Renal cortical epithelial cell (primary cell): ENCODE measurements at regions not wholly inside any gene's neighbourhood (a gene's known extent, or its start where the extent isn't known, plus 50 kb on each side); places are given as distances from the start of the nearest gene placed in this dataset.

Source experiments
- DNase-seq: peaks from one replicate; pipeline ENCODE4 v3.0.0-alpha.2; 2011; ENCODE audit warnings: low read depth

DNA sequence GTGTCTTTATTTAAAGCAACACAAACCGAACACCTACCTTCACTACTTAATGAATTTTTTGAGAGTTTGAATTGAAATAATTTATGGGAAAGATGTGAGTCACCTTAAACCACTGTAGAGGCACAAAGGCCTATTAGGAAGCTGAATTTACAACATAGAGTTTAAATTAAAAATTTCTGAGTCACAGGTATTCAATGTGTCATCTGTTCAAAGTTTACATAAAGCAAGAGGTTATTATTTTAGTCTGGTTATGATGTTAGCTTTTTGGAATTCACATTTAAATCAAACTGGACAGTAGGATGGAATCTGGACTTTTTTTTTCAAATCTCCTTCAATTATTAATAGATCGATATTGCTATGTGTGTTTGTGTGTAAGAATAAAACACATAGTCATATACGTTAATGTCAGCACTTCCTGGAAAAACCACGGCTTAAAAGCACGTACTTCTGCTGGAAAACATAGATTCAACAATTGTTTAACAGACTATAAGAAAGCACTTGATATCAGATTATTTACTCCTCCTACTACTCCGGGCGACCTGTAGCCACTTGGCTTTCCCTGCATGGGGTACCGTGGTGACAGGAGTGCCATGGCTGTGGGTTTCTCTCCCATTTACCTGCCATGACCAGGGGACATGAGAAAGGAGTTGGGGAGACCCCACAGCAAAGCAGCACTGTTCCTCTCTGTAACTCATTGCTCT is 638.6 kb downstream of the SEMA5A start:
- DNase-seq: peak; percentile 82

DNA sequence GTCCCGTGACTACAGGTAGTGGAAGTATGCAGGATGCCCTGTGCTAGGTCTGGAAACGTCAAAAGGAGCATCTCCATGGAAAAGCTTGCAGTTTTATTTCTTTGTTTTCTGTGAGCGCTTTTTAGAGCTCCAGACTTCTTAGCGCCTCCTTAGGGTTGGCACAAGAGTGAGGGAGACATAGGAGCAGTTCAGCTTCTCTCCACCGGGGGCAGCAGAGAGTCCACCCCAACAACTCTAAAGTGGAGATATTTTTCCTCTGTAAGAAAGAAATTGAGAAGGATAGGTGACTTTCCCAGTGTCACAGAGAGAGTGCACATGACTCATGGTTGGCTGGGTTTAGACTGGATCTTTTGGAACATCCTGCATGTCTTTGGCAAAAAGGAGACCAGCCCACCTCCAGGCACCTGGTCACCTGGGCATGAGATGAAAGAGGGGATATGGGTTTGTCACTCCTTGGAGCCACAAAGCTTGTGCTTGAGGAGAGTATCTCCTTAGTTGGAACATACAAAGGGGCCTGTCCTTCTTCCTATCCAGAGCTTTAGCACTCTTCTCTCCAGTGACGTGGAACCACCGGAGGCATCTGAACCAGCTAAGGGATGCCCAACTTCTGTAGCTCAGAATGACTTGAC is 637.7 kb downstream of the SEMA5A start:
- DNase-seq: no peak

DNA sequence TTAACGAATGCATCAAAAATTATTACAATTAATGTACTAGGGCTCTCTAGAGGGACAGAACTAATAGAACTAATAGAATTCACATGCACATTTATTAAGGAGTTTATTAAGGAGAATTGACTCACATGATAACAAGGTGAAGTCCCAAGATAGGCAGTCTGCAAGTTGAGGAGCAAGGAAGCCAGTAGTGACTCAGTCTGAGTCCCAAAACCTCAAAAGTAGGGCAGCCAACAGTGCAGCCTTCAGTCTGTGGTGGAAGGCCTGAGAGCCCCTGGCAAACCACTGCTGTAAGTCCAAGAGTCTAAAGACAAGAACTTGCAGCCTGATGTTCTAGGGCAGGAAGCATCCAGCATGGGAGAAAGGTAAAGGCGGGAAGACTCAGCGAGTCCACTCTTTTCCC is 633.8 kb downstream of the SEMA5A start:
- no peak for DNase-seq

DNA sequence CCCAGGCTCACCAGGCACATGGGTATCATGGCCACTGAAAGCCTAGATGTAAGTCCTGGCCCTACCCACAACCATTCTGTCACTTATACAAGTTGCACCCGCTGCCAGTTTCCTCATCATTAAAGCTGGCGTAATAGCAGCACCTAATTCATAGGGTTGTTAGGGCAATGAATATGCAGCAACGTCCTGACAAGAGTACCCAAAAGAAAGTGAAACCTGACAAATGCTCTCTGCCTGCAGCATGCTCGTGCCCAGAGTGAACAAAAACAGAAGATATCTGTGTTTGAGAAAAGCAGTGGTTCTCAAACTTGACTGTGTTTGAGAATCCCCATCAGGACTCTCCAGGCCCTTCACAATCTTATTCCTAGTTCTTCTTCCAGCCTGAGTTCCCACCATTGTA is 632.4 kb downstream of the SEMA5A start:
- DNase-seq: no peak

DNA sequence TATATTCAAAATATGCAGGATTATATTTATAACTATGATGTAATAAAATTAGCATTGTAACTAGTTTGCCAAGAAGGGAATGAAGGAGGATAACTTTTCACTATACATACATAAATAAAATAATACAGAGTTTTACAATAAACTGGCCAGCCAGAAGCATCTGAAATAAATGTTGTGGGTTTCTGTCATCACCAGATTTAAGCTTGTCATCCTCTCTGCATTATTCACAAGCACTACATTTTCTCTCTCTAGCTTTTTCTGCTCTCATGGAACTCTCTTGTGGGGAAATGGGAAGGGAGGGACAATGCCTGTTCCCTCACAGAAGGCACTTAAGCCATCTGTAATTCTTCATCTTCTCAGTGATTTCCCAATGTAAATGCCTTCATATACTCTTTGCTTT is 626.8 kb downstream of the SEMA5A start:
- no peak for DNase-seq

DNA sequence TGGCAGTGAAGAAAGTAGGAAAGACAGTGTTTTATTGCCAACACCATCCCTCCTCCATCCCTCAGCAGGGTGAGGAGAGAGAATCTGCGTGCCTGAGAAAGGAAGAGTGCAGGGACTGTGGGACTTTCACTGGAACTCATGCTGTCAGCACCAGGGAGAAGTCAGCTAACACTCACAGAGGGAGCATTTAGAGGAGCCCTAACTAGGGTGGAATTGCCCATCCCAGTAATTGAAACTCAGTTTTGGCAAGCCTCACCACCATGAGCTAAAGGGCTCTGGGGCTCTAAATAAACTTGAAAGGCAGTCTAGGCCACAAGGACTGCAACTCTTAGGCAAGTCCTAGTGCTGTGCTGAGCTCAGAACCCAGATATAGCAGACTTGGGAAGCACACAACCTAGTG is 622.3 kb downstream of the SEMA5A start:
- no peak for DNase-seq

DNA sequence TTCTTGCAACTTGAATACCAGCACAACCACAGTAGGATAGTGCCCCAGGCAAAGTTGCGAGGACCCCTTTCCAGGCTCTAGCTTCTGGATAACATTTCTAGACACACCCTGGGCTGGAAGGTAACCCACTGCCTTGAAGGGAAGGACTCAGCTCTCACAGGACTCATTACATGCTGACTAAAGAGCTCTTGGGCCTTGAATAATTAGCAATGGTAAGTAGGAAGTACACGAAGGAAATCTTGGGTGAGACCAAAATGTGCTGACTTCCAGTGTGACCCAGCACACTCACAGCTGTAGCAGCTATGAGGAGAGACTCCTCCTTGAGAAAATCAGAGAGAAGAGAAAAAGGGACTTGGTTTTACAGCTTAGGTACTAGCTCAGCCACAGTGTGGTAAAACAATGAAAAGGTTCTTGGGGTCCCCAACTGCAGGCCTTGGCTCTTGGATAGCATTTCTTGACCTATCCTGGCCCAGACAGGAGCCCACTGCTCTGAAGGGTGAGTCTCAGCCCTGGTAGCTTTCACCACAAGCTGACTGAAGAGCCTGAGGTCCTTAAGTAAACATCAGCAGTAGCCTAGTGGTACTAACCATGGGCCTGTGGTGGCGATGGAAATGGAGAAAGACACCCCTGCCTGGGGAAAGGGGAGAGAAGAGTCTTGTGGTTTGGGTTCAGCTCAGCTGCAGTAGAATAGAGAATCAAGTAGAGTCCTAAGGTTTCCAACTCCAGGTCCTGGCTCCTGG is 621.7 kb downstream of the SEMA5A start:
- DNase-seq: no peak

DNA sequence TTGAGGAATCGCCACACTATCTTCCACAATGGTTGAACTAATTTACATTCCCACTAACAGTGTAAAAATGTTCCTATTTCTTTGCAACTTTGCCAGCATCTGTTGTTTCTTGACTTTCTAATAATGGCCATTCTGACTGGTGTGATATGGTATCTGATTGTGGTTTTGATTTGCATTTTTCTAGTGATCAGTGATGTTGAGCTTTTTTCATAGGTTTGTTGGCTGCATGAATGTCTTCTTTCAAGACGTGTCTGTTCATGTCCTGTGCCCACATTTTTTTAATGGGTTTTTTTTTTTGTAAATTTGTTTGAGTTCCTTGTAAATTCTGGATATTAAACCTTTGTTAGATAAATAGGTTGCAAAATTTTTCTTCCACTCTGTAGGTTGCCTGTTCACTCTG is 615.9 kb downstream of the SEMA5A start:
- DNase-seq: no peak

DNA sequence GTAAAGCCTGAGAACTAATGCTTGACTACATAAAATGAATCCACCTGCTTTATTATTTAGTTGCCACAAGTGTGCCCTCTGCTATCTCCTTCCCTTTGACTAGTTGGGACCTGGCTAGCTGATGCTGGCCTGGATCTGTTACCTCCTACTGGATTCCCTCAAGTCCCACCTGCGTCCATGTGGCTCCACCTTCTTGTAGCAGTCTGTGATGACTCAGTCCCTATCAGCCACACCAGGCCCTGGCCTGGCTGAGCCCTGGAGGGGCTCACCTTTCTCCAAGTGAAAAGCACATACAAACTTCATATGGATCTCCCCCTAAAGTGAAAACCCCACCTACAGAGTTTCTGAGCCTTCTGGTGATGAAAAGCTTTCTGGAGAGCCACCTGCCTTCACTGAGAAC is 611.4 kb downstream of the SEMA5A start:
- no peak for DNase-seq

DNA sequence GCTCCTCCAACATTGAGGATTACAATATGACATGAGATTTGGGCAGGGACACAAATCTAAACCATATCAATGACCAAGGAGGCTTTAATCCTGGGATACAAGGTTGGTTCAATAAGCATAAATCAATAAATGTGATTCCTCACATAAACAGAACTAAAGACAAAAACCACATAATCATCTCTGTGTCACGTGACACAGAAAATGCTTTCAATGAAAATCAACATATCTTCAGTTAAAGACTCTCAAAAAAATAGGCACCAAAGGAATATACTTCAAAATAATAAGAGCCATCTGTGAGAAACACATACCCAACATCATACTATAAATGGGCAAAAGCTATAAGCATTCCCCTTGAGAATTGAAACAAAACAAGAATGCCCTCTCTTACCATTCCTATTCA is 604.9 kb downstream of the SEMA5A start:
- DNase-seq: no peak

DNA sequence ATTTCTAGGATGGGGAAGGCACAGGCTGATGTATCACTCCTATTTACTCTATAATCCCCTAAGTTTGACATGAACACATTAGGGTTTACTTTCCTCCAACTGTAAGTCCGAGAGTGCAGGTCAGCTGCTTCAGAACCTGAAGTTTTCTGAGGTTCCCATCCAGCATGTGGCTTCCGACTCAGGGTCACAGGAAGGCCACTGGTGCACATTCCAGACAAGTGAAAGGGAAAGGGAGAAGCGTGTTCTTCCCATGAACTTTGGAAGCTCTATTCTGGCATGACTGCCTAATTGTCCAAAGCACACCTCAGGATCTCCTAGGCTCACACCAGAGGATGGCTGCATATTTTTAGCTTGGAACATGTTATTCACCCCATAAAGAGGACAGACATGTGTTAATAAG is 602.6 kb downstream of the SEMA5A start:
- DNase-seq: peak; percentile 49

DNA sequence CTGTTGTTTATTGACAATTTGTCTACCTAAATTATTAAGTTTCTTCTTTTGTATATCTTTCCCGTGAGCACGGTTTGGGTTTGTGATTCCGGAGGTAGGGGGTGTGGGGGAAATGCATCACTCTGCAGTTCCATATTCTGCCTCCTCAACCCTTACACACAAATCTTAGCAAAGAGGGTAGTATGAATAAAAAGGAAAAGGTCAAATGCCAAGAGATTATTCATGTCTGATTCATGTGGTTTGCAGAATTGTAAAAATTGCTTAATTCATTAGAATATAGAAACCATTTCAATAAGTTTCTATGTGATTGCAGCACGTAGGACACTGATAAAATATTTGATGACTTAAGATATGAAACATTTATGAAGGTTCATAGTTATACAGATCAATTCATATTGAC is 601.9 kb downstream of the SEMA5A start:
- no peak for DNase-seq

DNA sequence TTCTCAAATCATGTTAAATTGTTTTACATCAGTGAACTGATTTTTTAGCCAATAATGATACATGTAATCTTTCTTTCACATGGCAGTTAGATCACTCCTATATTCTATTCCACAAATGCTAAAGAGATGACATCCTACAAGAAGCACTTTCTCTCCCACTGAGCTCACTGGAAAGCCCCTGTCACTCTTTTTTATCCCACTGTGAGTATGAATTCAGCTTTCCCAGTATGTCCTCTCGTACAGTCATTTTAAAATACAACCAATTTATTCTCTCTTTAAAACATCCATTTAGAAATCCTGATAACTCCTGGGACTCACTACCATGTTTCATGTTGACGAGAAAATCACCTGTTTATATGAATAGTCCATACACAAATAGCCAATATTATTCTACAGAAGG is 599.9 kb downstream of the SEMA5A start:
- no peak for DNase-seq

DNA sequence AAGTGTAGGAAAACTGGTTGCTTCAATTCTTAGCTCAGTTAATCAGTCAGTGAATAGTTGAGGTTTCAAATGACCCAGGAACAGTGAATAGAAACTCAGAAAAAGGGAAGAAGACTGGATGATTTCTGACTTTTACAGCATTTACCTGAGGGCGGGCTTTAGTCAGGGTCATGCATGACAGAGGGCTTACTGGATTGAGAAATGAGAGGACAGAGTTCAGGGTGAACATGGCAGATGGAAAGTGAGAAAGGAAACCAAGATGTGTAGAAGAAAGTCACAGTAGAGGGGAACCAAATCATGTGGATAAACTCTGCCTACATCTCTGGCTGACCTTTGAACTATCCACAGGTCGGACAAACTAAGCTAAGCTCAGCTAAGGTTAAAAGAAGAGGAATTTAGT is 596.0 kb downstream of the SEMA5A start:
- peak; percentile 52 for DNase-seq

DNA sequence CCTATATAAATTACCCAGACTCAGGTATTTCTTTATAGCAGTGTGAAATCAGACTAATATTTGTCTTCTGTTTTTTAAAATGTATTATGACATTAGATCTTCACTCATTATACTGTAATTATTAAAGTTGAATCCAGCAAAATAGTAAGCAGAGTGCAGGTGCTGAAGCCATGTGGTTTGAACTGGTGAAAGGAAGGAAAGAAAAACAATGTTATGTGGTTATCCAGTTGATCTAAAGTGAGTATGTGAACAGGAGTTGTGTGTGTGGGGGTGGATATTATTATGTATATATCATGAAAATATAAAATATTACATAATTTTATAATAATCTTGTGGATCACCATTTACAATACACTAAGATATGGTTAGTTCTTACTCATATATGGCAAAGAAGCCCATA is 593.7 kb downstream of the SEMA5A start:
- DNase-seq: no peak

DNA sequence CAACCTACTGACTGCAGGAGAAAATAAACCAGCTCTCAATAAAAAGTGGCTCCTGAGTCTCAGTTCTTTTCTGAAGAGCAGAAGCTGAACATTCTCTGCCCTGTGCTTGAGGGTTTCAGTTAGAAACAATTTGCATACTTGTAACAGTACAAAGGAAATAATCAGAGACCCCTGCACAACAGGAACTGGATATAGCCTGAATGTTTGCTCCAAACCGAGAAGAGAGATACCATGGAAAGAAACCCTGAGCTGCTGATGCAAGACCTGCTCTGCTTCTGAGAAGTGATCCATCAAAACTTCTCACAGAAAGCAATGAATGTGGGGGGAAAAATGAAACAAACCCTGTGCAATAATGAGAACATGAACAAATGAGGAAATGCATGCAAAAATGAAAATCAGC is 592.9 kb downstream of the SEMA5A start:
- no peak for DNase-seq

DNA sequence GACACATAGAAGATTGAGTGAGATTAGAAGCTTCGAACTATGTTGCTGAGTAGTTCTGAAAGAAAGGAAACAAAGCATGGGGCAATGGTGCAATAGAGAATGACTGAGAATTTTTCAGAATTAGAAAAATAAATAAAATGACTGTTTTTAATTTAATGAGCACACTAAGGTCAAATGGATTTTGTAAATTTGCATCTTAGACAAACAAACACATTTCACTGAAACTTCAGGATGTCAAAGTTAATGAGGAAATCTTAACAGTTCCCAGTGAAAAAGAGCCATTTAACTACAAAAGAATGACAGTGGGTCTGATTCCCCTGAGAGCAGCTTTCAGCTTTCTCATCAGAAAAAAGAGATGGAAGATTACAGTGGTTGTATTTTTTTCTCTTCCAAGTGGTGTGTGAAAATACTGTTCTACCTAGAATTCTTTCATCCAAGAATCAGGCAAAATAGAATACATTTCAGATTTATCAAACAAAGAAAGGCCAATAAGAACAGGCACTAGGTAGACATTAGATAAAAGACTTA is 591.9 kb downstream of the SEMA5A start:
- no peak for DNase-seq

DNA sequence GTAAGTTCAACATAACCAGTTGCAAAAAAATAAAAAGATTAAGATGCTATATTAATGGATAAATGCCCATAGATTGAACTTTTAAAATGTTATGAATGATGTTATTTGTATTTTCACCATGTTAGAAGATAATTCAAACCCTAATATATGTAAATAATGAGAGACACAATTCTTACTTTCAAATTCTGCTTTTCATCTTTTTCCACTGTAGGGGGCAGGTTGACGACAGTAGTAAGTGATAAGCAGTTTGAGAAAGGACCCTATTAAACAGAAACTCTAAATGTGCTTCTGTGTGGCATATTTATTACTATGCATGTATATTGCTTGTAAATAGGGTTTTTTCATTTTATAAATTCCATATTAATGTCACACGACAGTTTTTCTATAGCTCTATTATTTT is 591.1 kb downstream of the SEMA5A start:
- no peak for DNase-seq

DNA sequence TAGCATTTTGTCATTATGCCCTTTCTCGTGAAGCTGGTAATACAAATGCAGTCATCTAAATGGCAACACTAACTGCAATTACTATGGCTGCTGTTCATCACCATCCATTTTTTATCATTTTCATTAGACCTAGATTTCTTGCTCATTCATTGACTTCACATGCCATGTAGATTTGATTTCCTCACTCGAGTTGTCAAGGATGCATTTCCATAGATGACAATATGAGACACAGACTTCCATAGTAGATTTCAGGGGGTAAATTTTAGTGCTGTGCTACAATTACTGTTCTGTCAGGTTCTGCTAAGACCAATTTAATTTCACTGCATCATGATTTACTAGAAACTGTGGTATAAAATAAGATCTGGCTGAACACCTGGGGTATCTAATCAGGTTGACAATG is 589.2 kb downstream of the SEMA5A start:
- no peak for DNase-seq

DNA sequence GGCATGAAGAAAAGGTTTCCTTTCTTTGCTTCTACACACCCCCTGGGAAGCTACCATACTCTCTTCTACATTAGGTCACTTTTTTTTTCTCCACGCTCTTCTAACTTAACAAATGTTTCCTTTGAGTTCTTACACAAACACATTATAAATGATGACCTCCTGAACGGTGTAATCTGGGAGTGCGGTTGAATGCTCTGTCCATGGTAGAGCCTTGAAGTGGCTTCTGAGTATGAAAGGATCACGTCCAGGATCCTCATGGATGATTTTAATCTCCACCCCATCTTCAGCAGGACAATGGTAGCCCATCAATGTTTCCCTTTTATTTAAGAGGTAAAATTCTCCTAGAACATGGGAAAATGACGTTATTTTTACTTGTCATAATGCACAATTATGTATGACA is 587.3 kb downstream of the SEMA5A start:
- DNase-seq: no peak

DNA sequence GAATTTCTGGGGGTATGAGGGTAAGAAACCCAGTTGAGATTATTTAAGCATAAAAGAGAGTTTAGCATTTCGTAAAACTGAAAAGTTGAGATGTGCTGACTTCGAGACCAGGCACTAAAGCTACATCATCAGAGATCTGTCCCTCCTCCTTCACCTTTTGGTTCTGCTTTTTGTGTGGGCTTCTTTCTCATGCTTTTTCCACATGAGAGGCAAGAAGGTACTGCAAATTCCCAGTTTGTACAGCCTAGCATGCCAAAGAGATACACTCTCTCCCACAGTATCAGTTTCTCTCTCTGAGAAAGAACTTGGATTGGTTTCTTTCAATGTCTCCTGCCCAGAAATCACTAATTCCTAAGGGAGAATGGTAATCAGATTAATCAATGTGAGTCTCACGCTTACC is 584.7 kb downstream of the SEMA5A start:
- no peak for DNase-seq

DNA sequence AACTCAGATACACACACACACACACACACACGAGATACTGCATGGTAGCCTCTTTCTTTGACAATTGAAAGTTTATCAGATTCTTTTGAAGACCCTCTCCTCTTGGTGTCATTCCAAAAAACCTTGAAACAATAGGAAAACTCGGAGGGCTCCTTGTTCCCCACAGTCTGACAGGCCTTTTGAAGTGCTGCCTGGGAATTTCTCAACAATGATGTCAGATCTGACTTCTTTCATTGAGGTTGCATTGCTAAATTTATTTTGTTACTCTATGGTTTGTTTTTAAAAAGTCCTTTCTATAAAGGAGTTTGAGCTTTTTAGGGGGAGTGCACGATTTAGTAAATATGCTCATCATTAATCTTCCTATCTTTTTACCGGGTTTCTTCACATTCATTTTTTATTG is 583.9 kb downstream of the SEMA5A start:
- no peak for DNase-seq

DNA sequence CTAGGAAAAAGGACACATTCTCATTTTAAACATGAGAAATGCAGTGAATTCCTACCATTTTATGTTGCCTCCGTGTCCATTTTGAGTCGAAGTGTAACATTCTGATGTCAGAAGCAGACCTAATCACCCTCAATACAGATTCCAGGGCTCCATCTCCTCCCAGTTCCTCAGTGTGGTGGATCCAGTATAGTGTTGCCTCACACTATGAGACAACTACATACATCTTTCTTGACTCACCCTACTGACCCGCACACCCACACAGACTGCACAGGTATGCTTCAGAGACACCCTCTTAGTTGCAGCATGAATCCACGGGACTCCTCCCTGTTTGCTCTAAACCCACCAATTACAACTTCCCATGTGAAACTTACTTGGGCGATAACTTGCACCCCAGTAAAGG is 564.9 kb downstream of the SEMA5A start:
- peak; percentile 14 for DNase-seq
